NCI-H2196 treated with DMSO at 0.1 percent for 48 hours (cell line): ENCODE measurements at regions not wholly inside any gene's neighbourhood (a gene's known extent, or its start where the extent isn't known, plus 50 kb on each side); places are given as distances from the start of the nearest gene placed in this dataset.

Source experiments
- DNase-seq: peaks from one replicate; lab custom pipeline; 2025; ENCODE audit not compliant: unreplicated experiment; lab: John Stamatoyannopoulos, UW

DNA sequence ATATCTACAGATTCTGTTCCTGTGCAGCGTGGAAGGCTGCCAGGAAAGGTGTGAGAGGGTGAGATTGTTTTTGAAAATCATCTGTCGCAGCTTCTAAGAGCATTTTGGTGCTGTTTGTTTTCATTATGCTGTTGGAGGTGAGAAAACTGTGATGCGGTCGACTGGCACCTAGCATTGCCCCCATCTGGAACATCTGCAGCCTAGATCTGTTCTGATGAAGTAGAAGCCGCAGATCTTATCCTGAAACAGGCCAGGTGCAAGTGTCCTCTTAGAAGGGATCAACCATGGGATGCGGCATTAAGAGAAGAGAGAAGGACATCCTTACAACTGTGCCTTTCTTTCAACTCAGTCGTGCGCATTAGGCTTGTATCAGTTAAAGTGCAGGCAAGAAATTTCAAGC lies 167.3 kb downstream of the CDH26 start:
- DNase-seq = no peak

DNA sequence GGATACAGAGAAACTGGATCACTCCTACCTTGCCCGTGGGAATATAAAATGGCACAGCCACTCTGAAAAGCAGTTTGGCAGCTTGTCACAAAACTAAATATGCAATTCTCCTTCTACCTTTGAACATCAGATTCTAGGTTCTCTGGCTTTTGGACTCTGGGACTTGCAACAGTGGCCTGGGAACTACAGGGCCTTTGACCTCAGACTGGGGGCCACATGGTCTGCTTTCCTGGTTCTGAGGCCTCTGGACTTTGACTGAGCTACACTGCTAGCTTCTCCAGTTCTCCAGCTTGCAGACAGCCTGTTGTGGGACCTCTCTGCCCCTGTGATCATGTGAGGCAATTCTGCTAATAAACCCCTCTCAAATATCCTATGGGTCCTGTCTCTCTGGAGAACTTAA lies 168.8 kb downstream of the CDH26 start:
- DNase-seq = no peak

DNA sequence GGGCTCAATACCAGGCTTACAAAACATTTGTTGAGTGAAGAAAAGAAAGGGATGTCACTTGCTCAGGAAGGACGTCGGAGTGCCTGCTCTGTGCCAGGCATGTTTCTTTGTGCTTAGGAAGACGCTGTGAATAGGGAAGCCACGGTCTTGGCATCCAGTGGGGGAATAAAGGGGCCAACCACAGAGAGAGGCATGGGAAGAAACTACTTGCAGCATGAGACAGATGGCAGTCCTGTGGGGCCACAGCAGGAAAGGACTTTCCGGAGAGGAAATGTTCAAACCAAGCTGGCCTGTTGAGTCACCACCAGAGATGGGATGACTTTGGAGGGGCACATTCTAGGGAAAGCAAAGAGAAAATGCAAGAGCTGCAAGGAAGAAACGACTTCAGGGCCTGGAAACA lies 173.2 kb downstream of the CDH26 start:
- no peak for DNase-seq

DNA sequence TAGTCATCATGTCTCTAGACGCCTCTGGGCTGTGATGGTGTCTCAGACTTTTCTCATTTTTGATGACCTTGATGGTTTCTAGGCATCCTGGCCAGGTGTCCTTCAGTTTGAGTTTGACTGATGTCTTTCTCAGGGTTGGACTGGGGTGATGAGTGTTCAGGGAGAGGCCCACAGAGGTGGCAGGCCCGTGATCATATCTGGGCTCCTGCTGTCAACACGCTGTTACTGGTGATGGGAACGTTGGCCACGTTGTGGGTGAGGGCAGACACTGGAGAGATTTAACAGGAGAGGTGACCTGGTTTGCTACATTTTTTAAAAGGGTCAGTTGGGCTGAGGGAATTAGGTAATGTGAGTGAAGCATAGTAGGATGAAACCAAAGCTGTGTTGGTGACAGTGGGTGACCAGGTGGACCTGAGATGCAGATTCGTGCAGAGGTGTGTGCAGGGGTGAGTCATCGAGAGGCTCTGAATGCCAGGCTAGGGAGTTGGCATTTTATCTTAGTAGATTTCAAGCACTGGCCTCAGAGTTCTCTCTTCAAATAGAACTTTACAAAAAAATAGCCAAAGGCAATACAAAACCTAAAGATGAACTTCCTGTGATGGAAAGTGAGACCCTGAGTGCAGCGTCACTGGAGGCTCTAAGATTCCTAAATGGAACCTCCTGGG lies 174.1 kb downstream of the CDH26 start:
- DNase-seq = no peak

DNA sequence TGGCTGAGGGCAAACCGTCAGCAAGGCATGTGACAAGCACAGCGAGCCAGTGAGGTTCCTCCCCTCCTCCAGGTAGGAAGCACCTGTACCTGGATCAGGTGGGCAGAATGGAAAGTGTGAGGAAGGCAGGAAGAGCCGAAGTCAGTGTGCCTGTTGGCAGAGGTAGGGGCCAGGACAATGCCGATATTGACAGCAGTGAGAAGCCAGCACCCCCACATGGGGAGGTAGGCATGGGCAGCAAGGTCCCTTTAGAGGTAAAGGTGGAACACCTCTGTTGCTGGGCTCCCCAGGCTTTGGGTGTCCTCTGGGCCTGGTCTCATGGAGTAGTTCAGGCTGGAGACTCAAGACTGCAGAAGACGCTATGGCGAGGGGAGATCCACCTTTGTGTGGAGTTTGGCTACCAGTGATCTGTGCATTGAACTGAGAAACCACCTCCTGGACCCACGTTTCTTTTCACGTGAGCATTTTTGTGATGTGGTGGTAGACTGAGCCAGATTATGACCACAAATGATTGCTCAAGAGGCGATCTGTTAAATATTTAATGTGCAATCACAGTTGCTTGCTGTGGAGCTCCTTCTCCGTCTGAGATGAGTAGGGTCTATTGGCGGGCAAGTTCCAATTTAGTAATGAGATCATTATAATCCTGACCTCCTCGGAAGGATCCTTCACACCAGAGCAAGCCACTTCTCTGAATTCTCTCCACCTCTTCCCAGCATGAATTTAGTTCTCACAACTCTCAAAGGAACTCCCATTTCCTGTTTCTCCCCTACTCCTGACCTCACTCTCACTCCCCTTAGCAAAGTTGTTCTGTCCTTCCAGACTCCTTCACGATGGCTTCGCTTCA lies 174.8 kb downstream of the CDH26 start:
- DNase-seq = no peak

DNA sequence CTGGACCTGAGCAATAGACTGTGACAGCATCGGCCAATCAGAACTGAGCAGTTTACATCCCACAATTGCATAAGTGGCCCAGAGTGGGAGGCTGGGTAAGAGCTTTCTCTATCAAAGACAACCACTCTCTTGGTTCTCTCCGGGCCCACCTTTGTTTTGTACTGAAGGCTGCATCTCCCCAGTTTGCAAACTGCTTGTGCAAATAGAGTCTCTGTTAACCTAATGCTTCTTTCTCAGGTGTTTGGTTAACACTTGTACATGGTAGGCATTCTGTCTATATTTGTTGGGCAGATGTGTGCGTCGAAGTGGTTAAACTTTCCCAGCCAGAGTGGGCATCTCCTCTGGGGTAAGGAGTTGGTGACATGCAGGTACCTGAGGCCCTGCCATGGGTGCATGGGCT lies 177.1 kb downstream of the CDH26 start:
- no peak for DNase-seq

DNA sequence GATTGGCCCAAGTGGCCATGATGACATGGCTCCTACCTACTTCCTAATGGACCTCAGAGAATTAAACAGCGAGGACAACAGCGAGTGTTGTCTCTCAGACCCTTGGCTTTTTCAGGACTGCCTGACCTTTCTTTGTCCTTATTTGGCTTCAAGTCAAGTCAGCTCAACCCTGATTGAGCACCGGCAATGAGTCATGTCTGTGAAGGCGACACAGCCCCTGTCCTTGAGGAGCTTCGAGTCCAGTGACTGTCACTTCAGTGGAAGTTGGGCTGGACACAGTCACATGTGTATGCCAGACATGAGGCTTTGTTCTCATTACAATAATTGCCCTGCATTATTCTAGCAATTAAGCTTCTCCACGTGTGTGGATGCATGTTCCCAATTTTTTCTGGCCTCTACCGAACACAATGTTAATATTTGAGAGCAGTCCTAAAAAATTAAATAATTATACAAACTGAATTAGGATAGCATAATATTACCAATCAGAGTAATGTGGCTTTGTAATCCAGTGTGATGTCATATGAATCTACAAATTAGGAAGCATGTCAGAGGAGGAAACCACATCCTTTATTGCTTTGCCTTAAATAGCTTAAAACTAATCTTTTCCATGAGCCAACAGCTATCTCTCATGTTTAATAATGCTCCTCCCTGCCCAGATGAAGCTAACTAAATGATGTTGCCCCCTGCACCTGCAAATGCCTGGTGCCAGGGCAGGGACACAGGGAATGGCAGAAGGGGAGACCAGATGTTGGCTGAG lies 178.6 kb downstream of the CDH26 start:
- no peak for DNase-seq

DNA sequence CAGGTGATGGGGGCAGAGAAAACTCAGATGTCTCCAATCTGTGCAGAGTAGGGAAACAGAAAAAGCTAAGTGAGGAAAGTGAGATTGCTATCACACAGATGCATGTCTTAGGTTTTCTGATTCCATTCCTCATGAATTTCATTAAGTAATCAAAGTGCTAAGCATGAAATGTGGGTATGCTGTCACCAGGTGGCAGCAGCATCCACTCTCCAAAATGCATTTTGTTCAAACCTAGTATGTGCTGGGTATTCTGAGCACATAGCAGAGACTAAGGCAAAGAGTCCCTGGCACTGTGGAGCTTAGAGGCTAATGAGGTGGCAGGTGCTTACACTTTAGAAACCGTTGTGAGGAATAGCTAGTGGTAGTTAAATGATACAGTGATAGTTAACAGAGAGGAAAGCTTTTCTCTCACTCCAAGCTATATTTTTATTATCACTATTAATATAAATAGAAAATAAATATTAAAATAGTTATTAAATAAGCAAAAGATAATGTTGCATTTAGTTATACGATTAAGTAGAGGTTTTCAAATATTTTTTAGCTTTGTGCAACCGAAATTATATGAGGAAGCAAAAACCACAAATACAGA lies 179.5 kb downstream of the CDH26 start:
- DNase-seq = no peak

DNA sequence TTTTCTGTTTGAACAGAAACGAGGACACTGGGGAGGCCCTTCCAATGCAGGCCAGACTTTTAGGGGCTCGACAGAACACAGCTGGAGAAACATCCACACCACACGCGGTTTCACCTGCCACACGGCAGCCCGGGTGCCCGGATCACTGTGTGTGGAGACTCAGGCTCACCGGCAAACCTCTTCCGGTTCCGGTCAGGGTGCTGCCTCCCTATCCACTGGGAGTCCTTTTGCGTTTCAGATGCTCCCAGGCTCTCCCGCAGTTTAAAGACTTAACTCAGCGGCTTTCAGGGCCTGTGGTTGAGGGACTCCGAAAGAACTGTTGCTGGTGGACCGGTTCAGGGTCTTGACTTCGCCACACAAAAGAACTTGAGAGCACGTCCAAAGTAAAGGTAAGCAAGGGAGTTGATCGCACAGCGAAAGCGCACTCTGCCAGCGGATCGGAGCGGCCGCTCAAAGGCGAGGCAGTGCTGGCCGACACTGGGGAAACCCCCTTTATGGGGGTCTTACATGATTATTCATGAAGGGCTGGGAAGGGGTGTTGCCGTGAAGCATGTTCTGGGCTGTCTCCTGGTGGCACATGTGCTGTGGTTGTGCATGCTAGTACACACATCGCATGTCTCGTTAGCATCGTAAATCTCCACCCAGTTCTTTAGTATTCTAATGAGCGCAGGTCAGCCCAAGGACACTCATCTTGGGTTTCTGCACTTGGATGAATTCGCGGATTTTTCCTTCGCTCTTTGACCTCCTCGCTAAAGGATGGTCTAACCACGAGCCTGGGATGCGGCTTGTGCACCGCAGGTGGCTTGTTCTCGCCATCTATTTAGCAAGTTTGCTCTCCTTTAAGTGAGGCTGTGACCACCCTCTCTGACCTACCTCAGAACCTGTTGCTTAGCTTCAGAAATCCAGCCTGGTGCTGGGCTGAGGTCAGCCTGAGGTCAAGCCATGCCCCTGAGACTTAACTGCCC lies 180.3 kb downstream of the CDH26 start:
- no peak for DNase-seq

DNA sequence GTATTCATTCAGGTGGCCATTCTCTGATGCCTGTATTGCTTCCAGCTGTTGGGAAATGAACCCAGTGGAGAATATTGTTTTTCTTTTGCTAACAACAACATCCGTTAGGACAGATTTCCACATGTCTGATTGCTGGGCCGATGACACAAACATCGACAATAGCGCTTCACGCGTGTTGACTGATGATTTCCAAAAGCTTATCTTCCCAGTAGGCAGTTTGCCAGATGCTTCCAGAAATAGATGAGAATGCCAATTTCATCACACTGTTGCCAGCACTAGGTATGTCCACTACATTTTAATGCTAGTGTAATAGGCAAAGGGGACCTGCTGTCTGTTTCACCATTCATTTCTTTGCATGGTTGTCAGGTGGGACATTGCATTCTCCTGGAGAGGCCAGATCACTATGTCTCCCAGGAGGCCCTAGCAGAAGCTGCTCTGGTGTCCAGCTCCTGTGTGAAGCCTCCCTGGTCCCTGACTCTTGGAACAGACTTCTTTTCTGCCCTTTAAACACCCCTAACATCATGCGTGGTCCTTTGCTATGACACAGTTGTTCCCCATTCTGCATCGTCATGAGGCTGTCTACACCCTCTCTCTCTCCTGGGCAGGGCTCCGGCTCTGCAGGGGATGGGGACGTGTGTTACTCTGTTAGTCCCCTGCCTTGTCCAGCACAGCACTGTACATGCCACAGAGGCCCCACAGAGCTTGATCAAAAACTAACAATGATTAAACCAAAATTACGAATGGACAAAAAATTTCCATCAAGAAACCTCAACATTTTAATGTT lies 181.6 kb downstream of the CDH26 start:
- no peak for DNase-seq

DNA sequence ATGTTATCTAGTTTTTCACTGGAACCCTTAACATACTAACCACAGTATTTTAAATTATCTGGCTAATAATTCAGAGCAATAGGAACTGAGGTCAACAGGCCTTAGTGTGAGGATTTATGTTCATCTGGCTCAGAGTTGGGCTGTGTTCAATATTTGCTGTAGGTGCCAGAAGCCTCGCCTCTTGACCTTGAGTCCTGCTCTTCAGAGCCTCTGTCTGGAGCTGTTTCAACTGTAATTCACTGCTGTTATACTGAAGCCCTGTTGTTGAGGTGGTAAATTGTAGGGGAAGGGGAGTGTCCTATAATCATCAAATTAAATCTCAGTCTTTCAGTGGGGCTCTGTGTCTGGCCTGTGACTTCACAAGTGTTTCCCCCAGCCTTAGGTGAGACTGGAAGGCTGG lies 184.4 kb downstream of the CDH26 start:
- no peak for DNase-seq

DNA sequence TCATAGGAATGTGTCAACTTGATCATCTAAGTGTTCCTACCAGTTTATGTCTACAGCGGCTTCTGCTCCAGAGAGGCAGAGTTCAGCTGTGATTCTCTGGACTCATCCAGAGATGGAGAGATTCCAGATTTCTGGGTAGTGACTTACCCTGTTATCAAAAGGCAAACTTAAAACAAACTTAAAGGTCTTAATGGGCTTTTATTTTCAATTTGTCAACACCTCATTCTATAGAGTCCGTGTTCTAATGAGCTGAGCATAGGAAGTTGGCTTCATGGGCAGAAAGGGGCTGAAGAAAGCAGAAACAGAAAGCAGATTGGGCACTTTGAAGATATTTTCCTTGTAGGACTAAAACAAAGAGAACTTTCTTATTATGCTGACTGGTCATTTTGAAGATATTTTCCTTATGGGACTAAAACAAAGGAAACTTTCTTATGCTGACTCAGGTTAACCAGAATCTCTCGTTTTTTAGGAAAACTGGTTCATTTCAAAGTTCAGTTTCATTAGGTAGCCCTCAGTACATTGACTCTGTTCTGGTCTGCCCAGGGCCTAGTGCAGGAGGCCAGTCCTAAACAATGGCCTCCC lies 185.1 kb downstream of the CDH26 start:
- DNase-seq = no peak

DNA sequence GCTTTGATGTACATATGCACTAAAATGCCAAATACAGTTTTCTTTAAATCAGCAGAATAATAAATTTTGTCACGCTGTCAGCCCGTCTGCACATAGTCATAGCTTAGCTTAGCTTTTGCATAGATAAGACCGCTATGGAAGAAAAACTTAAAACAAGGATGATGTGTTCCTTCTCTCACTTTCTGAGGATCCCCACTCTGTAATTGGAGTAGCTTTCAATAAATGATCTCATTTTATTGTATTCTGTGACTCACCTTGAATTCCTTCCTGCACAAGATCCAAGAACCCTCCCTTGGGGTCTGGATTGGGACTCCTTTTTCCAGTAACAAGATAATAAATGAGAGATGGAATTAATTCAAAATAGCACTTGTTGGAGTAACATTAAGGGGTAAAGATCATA lies 186.2 kb downstream of the CDH26 start:
- no peak for DNase-seq

DNA sequence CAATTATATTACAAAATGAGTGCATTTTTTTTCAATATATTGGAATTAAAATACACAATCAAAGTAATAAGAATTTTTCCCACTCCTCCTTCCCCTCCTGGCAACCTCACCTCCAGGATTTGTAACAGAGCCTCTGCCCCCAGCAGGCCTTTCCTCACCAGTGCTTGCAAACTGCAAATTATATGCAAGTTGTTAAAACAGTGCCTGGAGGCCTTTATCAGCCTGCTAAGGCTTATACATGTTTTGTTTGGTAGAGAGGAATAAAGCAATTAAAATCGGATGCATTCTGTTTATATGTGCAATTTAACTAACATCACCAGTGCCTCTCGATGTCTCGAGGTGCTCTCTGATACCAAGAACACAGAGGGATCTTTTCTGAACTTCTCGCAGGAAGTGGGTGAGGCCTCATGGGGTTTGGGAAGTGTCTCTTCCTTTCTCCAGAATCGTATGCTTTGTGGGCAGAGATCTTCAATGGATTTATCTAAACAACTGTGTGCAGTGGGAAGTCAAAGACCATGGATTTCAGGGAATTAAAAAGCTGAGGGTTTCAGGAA lies 186.8 kb downstream of the CDH26 start:
- no peak for DNase-seq

DNA sequence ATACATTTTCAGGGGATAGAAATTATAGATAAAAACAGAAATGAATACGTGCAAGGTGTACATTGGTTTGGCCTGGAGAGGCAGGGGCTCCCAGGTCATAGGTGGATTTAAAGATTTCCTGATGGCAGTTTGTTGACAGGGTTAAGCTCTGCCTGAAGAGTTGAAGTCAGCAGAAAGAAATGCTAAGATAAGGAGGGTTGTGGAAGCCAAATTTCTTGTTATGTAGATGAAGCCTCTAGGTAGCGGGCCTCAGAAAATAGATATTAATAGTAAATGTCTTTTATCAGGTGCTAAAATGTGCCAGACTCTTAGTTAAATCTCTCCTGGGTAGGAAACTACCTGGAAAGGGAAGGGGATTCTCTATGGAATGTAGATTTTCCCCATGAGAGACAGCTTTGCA lies 188.8 kb downstream of the CDH26 start:
- no peak for DNase-seq

DNA sequence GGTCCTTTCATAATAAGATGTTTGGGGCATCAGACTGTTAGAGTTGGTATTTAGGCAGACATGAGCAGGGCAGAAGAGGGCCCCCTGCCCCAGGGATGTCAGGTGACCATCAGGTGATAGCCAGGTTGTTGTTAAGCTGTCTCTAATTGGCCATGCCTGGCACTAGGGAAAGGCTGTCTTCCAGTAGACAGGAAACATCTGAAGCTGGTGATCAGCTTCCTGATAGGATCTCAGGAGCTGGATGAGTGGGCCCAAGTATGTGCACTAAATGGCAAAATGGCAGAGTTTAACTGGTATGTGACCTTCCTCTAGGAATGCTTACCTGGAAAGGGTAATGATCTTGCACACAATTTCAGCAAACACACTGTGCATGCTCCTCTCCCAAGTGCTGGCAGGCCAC lies 190.7 kb downstream of the CDH26 start:
- no peak for DNase-seq

DNA sequence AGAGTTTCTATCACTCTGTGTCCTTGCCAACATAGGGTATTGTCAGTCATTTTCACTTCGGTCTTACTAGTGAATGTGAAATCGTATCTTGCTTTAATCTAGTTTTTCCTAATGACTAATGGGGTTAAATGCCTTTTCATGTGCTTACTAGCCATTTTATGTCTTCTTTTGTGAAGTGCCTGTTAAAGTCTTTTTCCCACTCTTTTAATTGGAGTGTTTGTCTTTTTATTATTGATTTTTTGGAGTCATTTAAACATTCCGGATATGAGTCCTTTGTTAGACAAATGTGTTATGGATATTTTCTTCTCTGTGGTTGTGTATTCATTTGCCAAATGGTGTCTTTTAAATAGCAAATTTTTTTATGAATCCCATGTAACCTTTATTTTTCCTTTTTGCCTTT lies 194.6 kb downstream of the CDH26 start:
- DNase-seq = peak; percentile 33

DNA sequence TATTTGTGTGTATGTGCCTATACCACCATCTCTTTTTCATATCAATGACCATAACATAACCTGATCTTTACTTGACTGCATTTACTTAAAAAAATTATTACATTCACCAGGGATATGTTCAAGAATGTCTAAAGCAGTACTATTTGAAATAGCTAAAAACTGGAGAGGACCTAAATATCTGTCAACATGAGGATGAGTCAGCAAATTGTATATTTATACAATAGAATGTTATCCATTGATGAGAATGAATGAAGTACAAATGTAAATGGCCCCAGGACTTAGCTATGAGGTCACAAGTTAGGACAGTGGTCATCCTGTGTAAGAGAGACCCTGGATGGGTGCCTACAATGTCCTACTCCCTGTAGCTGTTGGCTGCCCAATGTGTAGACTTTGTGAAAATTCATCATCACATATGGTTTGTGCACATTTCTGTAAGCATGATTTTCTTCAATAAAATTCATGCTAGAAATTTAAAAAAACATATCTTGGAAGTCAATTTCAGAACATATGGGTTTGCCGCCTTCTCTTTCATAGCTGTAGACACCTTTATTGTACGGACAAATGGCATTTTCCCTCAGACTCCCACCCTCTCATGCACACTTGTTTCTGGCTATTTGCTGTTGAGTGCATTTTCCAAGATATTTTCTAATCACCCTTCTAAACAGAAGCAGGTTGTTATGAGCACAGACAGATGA lies 202.4 kb downstream of the CDH26 start:
- no peak for DNase-seq
